DMS153 (cell line): ENCODE measurements at regions not wholly inside any gene's neighbourhood (a gene's known extent, or its start where the extent isn't known, plus 50 kb on each side); places are given as distances from the start of the nearest gene placed in this dataset.

Experiments used
- DNase-seq: peaks from one replicate; lab custom pipeline; 2025; lab: John Stamatoyannopoulos, UW

GRCh38 chr17:14762736-14763479 lies 462.0 kb downstream of the HS3ST3B1 start:
- no peak for DNase-seq

GRCh38 chr17:14760719-14761411 lies 460.0 kb downstream of the HS3ST3B1 start:
- DNase-seq = no peak

GRCh38 chr17:14760212-14760611 lies 459.3 kb downstream of the HS3ST3B1 start:
- DNase-seq = no peak

GRCh38 chr17:14759325-14759724 lies 458.4 kb downstream of the HS3ST3B1 start:
- no peak for DNase-seq

- no peak for DNase-seq
These were observed 455.6 kb downstream of the HS3ST3B1 start for GRCh38 chr17:14756479-14756878.

- DNase-seq = no peak
These were observed 454.1 kb downstream of the HS3ST3B1 start for GRCh38 chr17:14755002-14755401.

GRCh38 chr17:14753383-14753782 lies 452.5 kb downstream of the HS3ST3B1 start:
- no peak for DNase-seq

- DNase-seq = no peak
These were observed 451.1 kb downstream of the HS3ST3B1 start for GRCh38 chr17:14752011-14752410.

GRCh38 chr17:14750866-14751265 lies 450.0 kb downstream of the HS3ST3B1 start:
- no peak for DNase-seq

- DNase-seq = no peak
These were observed 448.4 kb downstream of the HS3ST3B1 start for GRCh38 chr17:14749269-14749668.

GRCh38 chr17:14748036-14748710 lies 447.3 kb downstream of the HS3ST3B1 start:
- DNase-seq = no peak

GRCh38 chr17:14747603-14747950 lies 446.7 kb downstream of the HS3ST3B1 start:
- DNase-seq = no peak

GRCh38 chr17:14746822-14747602 lies 446.1 kb downstream of the HS3ST3B1 start:
- DNase-seq = no peak

GRCh38 chr17:14745541-14745940 lies 444.7 kb downstream of the HS3ST3B1 start:
- no peak for DNase-seq

GRCh38 chr17:14744761-14745473 lies 444.0 kb downstream of the HS3ST3B1 start:
- no peak for DNase-seq

- no peak for DNase-seq
These were observed 440.6 kb downstream of the HS3ST3B1 start for GRCh38 chr17:14741491-14741890.

GRCh38 chr17:14739656-14740431 lies 439.0 kb downstream of the HS3ST3B1 start:
- DNase-seq = no peak

- no peak for DNase-seq
These were observed 437.7 kb downstream of the HS3ST3B1 start for GRCh38 chr17:14738652-14738988.

GRCh38 chr17:14737984-14738651 lies 437.2 kb downstream of the HS3ST3B1 start:
- no peak for DNase-seq

- no peak for DNase-seq
These were observed 435.8 kb downstream of the HS3ST3B1 start for GRCh38 chr17:14736631-14737030.
